HFF-Myc (cell line): ENCODE measurements at regions not wholly inside any gene's neighbourhood (a gene's known extent, or its start where the extent isn't known, plus 50 kb on each side); places are given as distances from the start of the nearest gene placed in this dataset.

Experiments used
- DNase-seq: peaks from one replicate; pipeline ENCODE4 v3.0.0-alpha.2; 2011; ENCODE audit warnings: low read depth; ENCODE audit errors: extremely low read depth
- H3K4me3 ChIP-seq: replicated peaks from 2 replicates; pipeline ENCODE4 v1.5.1; 2011; ENCODE audit warnings: low read depth, mild to moderate bottlenecking, control low read depth, low read length
- CTCF ChIP-seq: IDR thresholded peaks from 2 replicates; pipeline ENCODE4 v1.5.1; 2012; ENCODE audit warnings: mild to moderate bottlenecking, low read depth, low read length, control low read depth; ENCODE audit errors: missing control alignments

- no peak for DNase-seq
- no peak overlapping the region for H3K4me3 ChIP-seq
- no peak for TF ChIP-seq CTCF
Measured at GRCh38 chr20:56893226-56893917, 264.3 kb downstream of the TFAP2C start.

DNA sequence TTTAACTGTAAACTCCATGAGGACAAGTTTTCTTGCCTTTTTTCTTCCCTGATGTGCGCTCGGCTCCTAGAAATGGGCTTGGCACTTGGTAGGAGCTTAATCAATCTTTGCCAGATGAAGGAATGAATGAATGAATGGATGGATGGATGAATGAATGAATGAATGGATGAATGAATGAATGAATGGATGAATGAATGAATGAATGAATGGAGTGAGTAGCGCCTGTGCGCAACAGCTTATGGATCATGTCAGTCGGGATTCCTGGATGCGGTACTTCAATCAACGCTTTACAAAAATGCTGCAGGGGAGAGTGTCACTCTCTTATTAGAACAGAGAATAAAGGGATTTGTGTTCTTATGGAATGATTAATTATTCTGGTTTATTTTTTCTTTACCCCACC, 267.3 kb downstream of the TFAP2C start:
- DNase-seq, result no peak
- TF ChIP-seq CTCF, result no peak
- no peak overlapping the region for H3K4me3 ChIP-seq

DNA sequence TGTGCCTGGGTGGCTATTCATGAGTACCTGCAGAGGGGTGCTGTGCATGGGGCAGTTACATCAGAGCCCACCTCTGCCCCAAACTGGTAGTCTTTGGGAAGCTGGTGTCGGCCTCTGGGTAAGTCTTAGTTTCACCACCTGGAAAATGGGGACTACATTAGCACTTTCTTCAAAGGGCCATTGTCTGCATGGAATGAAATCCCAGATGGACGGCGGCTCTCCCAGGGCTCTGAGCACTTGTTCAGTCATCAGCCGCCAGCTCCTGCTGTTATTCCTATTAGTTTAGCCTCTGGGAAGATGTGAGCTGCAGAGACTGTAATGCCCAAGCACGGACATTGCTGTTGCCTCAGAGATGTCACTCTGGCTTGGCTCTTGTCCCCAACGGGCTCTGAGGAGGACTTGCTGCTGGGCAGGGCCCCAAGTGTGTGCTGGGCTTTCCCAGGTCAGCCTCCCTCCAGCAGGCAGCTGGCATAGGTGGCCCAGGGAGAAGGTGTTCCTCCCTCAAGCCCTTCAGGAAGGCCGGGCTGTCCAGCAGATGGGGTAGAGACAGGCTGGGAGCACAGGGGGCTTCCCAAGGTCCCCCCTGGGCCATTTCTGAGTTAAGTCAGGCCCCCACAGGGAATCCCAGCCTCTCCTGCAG, 268.3 kb downstream of the TFAP2C start:
- TF ChIP-seq CTCF, result no peak
- no peak overlapping the region for H3K4me3 ChIP-seq
- DNase-seq, result no peak

DNA sequence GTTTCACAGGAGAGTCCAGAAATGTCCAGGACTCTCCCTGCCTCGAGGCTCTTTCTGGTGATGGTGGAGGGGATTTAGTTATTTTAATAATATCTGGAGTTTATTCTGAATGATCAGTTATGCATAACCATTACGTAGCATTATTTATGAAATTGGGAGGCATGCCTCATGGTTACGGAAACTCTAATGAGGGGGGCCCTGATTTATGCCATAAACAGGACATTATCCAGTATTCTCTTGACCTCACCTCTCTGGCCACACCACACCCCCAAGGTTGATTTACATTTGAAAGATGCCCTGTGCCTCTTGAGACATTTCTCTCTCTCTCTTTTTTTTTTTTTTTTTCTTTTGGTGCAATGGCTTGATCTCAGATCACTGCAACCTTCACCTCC, 268.8 kb downstream of the TFAP2C start:
- TF ChIP-seq CTCF, result no peak
- DNase-seq, result no peak
- H3K4me3 ChIP-seq, result no peak overlapping the region

- DNase-seq, result no peak
- no peak for TF ChIP-seq CTCF
- no peak overlapping the region for H3K4me3 ChIP-seq
Measured at GRCh38 chr20:56899506-56899905, 270.4 kb downstream of the TFAP2C start.

GRCh38 chr20:56900252-56900651, 271.1 kb downstream of the TFAP2C start:
- TF ChIP-seq CTCF, result no peak
- no peak overlapping the region for H3K4me3 ChIP-seq
- DNase-seq, result no peak

- no peak for DNase-seq
- TF ChIP-seq CTCF, result no peak
- no peak overlapping the region for H3K4me3 ChIP-seq
Measured at GRCh38 chr20:56903421-56903820, 274.3 kb downstream of the TFAP2C start.
